Suprapubic skin (tissue), 4 donors: ENCODE measurements at regions not wholly inside any gene's neighbourhood (a gene's known extent, or its start where the extent isn't known, plus 50 kb on each side); places are given as distances from the start of the nearest gene placed in this dataset.

Experiments used
- DNase-seq, 2 donors: peaks; one replicate each; pipeline ENCODE4 v3.0.0-alpha.2; 2019; ENCODE audit warnings: low spot score in 2 of 2
- H3K27ac ChIP-seq: fragments of 200-600 bp; sonication (generic); one replicate; pipeline ENCODE4 v1.5.1; 2019
- H3K27me3 ChIP-seq: fragments of 200-600 bp; sonication (generic); one replicate; pipeline ENCODE4 v1.5.1; 2019
- H3K36me3 ChIP-seq: fragments of 200-600 bp; sonication (generic); one replicate; pipeline ENCODE4 v1.5.1; 2019
- H3K4me1 ChIP-seq: fragments of 200-600 bp; sonication (generic); one replicate; pipeline ENCODE4 v1.5.1; 2019
- H3K4me3 ChIP-seq: fragments of 200-600 bp; sonication (generic); one replicate; pipeline ENCODE4 v1.5.1; 2019; ENCODE audit warnings: mild to moderate bottlenecking
- H3K9me3 ChIP-seq: fragments of 200-600 bp; sonication (generic); one replicate; pipeline ENCODE4 v1.5.1; 2019
- CTCF ChIP-seq, 2 donors: fragments of 200-600 bp in 1 of 2; fragments of 450-650 bp in 1 of 2; sonication (generic) in 1 of 2; IDR thresholded peaks; one replicate each; pipeline ENCODE4 v1.5.1; 2016 to 2019; ENCODE audit warnings: antibody characterized with exemption in 2 of 2, mild to moderate bottlenecking in 1 of 2, moderate library complexity in 1 of 2
- EP300 ChIP-seq: sonication (generic); formaldehyde crosslinking; IDR thresholded peaks from one replicate; pipeline ENCODE4 v1.6.1; 2017; ENCODE audit warnings: antibody characterized with exemption
- POLR2A ChIP-seq, 2 donors: fragments of 450-650 bp; IDR thresholded peaks; one replicate each; pipeline ENCODE4 v1.6.1; 2017; ENCODE audit warnings: antibody characterized with exemption in 2 of 2, mild to moderate bottlenecking in 2 of 2, moderate library complexity in 2 of 2
- POLR2AphosphoS5 ChIP-seq, 3 donors: sonication (generic); formaldehyde crosslinking; IDR thresholded peaks; one replicate each; pipeline ENCODE4 v1.6.1; 2017; ENCODE audit warnings: antibody characterized with exemption in 3 of 3
- WGBS: methylation state at CpG from one replicate; pipeline ENCODE4 v1.1.5; 2018; 5-methylcytosine and 5-hydroxymethylcytosine counted together

- no peak overlapping the region for H3K27ac ChIP-seq
- H3K9me3 ChIP-seq: no peaks in the 10 kb centered on the region
- TF ChIP-seq EP300: no peak
- TF ChIP-seq CTCF (IDR thresholded peaks at IDR 0.05): no peak
- TF ChIP-seq POLR2A (IDR thresholded peaks at IDR 0.05): no peak
- no peak for TF ChIP-seq POLR2AphosphoS5 (IDR thresholded peaks at IDR 0.05)
- 83% methylated on average over 1 of the region's 1 CpG for WGBS
- H3K4me1 ChIP-seq: no peaks in the 10 kb centered on the region
- H3K4me3 ChIP-seq: no peak overlapping the region
- DNase-seq: no peak
- H3K27me3 ChIP-seq: no peaks in the 10 kb centered on the region
- H3K36me3 ChIP-seq: no peaks in the 10 kb centered on the region
Measured at GRCh38 chr16:63735456-63735855, 1386.4 kb downstream of the CDH11 start.

GRCh38 chr16:63720848-63721247 lies 1401.0 kb downstream of the CDH11 start:
- no peak for TF ChIP-seq POLR2A (IDR thresholded peaks at IDR 0.05)
- WGBS: 46% methylated on average over 1 of the region's 1 CpG
- H3K27me3 ChIP-seq: no peaks in the 10 kb centered on the region

GRCh38 chr16:63719926-63720325 lies 1401.9 kb downstream of the CDH11 start:
- Histone ChIP-seq H3K27ac (no peak overlapping the region), H3K27me3 (no peaks in the 10 kb centered on the region), H3K9me3 (no peaks in the 10 kb centered on the region), H3K4me1 (no peaks in the 10 kb centered on the region), H3K4me3 (no peak overlapping the region), H3K36me3 (no peaks in the 10 kb centered on the region)
- TF ChIP-seq CTCF (IDR thresholded peaks at IDR 0.05): no peak
- TF ChIP-seq EP300: no peak
- no peak for TF ChIP-seq POLR2AphosphoS5 (IDR thresholded peaks at IDR 0.05)
- TF ChIP-seq POLR2A (IDR thresholded peaks at IDR 0.05): no peak
- WGBS: 87% methylated on average over 10 of the region's 10 CpGs
- DNase-seq: no peak

More at GRCh38 chr16:63720848-63721247, 1401.0 kb downstream of the CDH11 start:
- Histone ChIP-seq H3K36me3 (no peaks in the 10 kb centered on the region), H3K4me1 (no peaks in the 10 kb centered on the region), H3K9me3 (no peaks in the 10 kb centered on the region), H3K27ac (no peak overlapping the region), H3K4me3 (no peak overlapping the region)
- no peak for DNase-seq

- no peak for TF ChIP-seq CTCF (IDR thresholded peaks at IDR 0.05)
- no peak for TF ChIP-seq POLR2AphosphoS5 (IDR thresholded peaks at IDR 0.05)
- no peak for TF ChIP-seq EP300
- TF ChIP-seq POLR2A (IDR thresholded peaks at IDR 0.05): no peak
- no peaks in the 10 kb centered on the region for H3K36me3 ChIP-seq
- H3K27me3 ChIP-seq: no peaks in the 10 kb centered on the region
- H3K4me3 ChIP-seq: no peak overlapping the region
- no peaks in the 10 kb centered on the region for H3K9me3 ChIP-seq
- no peak overlapping the region for H3K27ac ChIP-seq
- DNase-seq: no peak
- no peaks in the 10 kb centered on the region for H3K4me1 ChIP-seq
Measured at GRCh38 chr16:63717806-63718205, 1404.1 kb downstream of the CDH11 start.

GRCh38 chr16:63714876-63715275 lies 1407.0 kb downstream of the CDH11 start:
- Histone ChIP-seq H3K4me1 (no peaks in the 10 kb centered on the region), H3K9me3 (no peaks in the 10 kb centered on the region), H3K27me3 (no peaks in the 10 kb centered on the region), H3K36me3 (no peaks in the 10 kb centered on the region), H3K27ac (no peak overlapping the region), H3K4me3 (no peak overlapping the region)
- no peak for TF ChIP-seq POLR2AphosphoS5 (IDR thresholded peaks at IDR 0.05)
- TF ChIP-seq CTCF (IDR thresholded peaks at IDR 0.05): no peak
- no peak for TF ChIP-seq EP300
- no peak for TF ChIP-seq POLR2A (IDR thresholded peaks at IDR 0.05)
- no peak for DNase-seq
- WGBS: 68% methylated on average over 3 of the region's 3 CpGs

GRCh38 chr16:63712725-63713124 lies 1409.1 kb downstream of the CDH11 start:
- Histone ChIP-seq H3K9me3 (no peaks in the 10 kb centered on the region), H3K4me1 (no peaks in the 10 kb centered on the region), H3K27me3 (no peaks in the 10 kb centered on the region), H3K27ac (no peak overlapping the region), H3K36me3 (no peaks in the 10 kb centered on the region), H3K4me3 (no peak overlapping the region)
- WGBS: 92% methylated on average over 1 of the region's 1 CpG
- no peak for DNase-seq
- TF ChIP-seq CTCF (IDR thresholded peaks at IDR 0.05) (no peak), POLR2A (IDR thresholded peaks at IDR 0.05) (no peak), EP300 (no peak), POLR2AphosphoS5 (IDR thresholded peaks at IDR 0.05) (no peak)
